GM12878 (cell line): ENCODE measurements at regions not wholly inside any gene's neighbourhood (a gene's known extent, or its start where the extent isn't known, plus 50 kb on each side); places are given as distances from the start of the nearest gene placed in this dataset.

Experiments
- BCL11A ChIP-seq: IDR thresholded peaks from 2 replicates; pipeline ENCODE4 v1.6.1; 2011; ENCODE audit warnings: low read depth, low read length
- CREM ChIP-seq: IDR thresholded peaks from 2 replicates; pipeline ENCODE4 v1.6.1; 2014; ENCODE audit warnings: antibody characterized with exemption, low read depth
- EGR1 ChIP-seq, 2 experiments: IDR thresholded peaks; 1 replicate in 1 of 2; 2 replicates in 1 of 2; pipeline ENCODE4 v1.6.1; 2011 to 2012; ENCODE audit warnings: low read depth in 2 of 2, low read length in 2 of 2, borderline replicate concordance in 1 of 2, mild to moderate bottlenecking in 1 of 2, moderate library complexity in 1 of 2
- ELK1 ChIP-seq: IDR thresholded peaks from 2 replicates; pipeline ENCODE4 v1.6.1; 2012; ENCODE audit warnings: low read depth, low read length, improper control_type of control experiment
- EP300 ChIP-seq, 2 experiments: fragments of 150-350 bp in 1 of 2; IDR thresholded peaks; 2 replicates each; pipeline ENCODE4 v1.6.1; 2011 to 2012; ENCODE audit warnings: low read depth in 2 of 2, low read length in 2 of 2, borderline replicate concordance in 1 of 2, improper control_type of control experiment in 1 of 2, inconsistent platforms in 1 of 2; ENCODE audit not compliant: control insufficient read depth in 1 of 2
- FOXM1 ChIP-seq: IDR thresholded peaks from 2 replicates; pipeline ENCODE4 v1.6.1; 2012; ENCODE audit warnings: low read depth, mild to moderate bottlenecking, inconsistent platforms, low read length, moderate library complexity
- GABPA ChIP-seq: IDR thresholded peaks from 2 replicates; pipeline ENCODE4 v1.6.1; 2014; ENCODE audit warnings: antibody characterized with exemption, low read depth, mild to moderate bottlenecking, inconsistent platforms
- GATAD2B ChIP-seq: fragments of 450-650 bp; conservative IDR thresholded peaks from 2 replicates; pipeline ENCODE4 v1.6.1; 2017; ENCODE audit warnings: low read depth, mild to moderate bottlenecking, moderate library complexity
- JUND ChIP-seq: IDR thresholded peaks from 2 replicates; pipeline ENCODE4 v1.6.1; 2012; ENCODE audit warnings: low read depth, mild to moderate bottlenecking, low read length, improper control_type of control experiment, moderate library complexity
- KAT2A ChIP-seq: conservative IDR thresholded peaks from 2 replicates; pipeline ENCODE4 v1.6.1; 2011; ENCODE audit warnings: low read depth, low read length; ENCODE audit not compliant: control insufficient read depth
- MAX ChIP-seq: IDR thresholded peaks from 2 replicates; pipeline ENCODE4 v1.6.1; 2012; ENCODE audit warnings: low read depth, low read length, improper control_type of control experiment
- NKRF ChIP-seq: fragments of 450-650 bp; conservative IDR thresholded peaks from 2 replicates; pipeline ENCODE4 v1.6.1; 2017; ENCODE audit warnings: mild to moderate bottlenecking, moderate library complexity
- POLR2A ChIP-seq: IDR thresholded peaks from 2 replicates; pipeline ENCODE4 v1.6.1; 2011; ENCODE audit warnings: low read depth, mild to moderate bottlenecking, low read length
- POLR2AphosphoS5 ChIP-seq: IDR thresholded peaks from 2 replicates; pipeline ENCODE4 v1.6.1; 2011; ENCODE audit warnings: mild to moderate bottlenecking, low read length, inconsistent platforms
- POU2F2 ChIP-seq: IDR thresholded peaks from 3 replicates; pipeline ENCODE4 v1.6.1; 2011; ENCODE audit warnings: low read depth, mild to moderate bottlenecking, low read length, borderline replicate concordance
- PRDM15 ChIP-seq: fragments of 450-650 bp; formaldehyde crosslinking; IDR thresholded peaks from 2 replicates; pipeline ENCODE4 v1.4.0; 2020; ENCODE audit warnings: mild to moderate bottlenecking, moderate library complexity
- RBBP5 ChIP-seq: fragments of 200-600 bp; sonication (generic); conservative IDR thresholded peaks from 2 replicates; pipeline ENCODE4 v1.6.1; 2016
- SIN3A ChIP-seq: IDR thresholded peaks from 2 replicates; pipeline ENCODE4 v1.6.1; 2012; ENCODE audit warnings: low read depth, low read length, improper control_type of control experiment
- SKIL ChIP-seq: fragments of 450-650 bp; IDR thresholded peaks from 2 replicates; pipeline ENCODE4 v1.6.1; 2017; ENCODE audit warnings: mild to moderate bottlenecking, low read depth, inconsistent platforms; ENCODE audit not compliant: poor library complexity, severe bottlenecking
- SRF ChIP-seq, 2 experiments: IDR thresholded peaks; 2 replicates each; pipeline ENCODE4 v1.6.1; 2011; ENCODE audit warnings: low read depth in 2 of 2, low read length in 2 of 2, mild to moderate bottlenecking in 1 of 2, moderate library complexity in 1 of 2
- TCF3 ChIP-seq: IDR thresholded peaks from 2 replicates; pipeline ENCODE4 v1.6.1; 2012; ENCODE audit warnings: low read depth, mild to moderate bottlenecking, low read length, borderline replicate concordance; ENCODE audit not compliant: insufficient read depth
- YBX1 ChIP-seq: fragments of 450-650 bp; IDR thresholded peaks from 2 replicates; pipeline ENCODE4 v1.6.1; 2016; ENCODE audit warnings: antibody characterized with exemption

GRCh38 chr3:106176734-106177133 is 307.9 kb upstream of the CBLB start (continued):
- TF ChIP-seq PRDM15 (CRISPR knock-in tag), result no peak
- peak in 1 of 2 experiments; percentile 17; a peak in 1 of 3 replicates for TF ChIP-seq EGR1 (IDR thresholded peaks at IDR 0.05; ENCODE audit: borderline replicate concordance in 1 of 2, low read depth in 2 of 2, low read length in 2 of 2)
- no peak for TF ChIP-seq RBBP5
- TF ChIP-seq GATAD2B, result peak; percentile 55; the same call in 1 of the 2 replicates
- TF ChIP-seq FOXM1, result peak; percentile 85
- TF ChIP-seq YBX1, result no peak
- peak; percentile 74 for TF ChIP-seq CREM
- TF ChIP-seq SKIL, result peak; percentile 60
- TF ChIP-seq JUND, result no peak
- no peak for TF ChIP-seq SRF (IDR thresholded peaks at IDR 0.05; ENCODE audit: low read depth in 2 of 2, low read length in 2 of 2)
- TF ChIP-seq POLR2AphosphoS5, result no peak
- TF ChIP-seq NKRF, result no peak
- no peak for TF ChIP-seq KAT2A
- TF ChIP-seq TCF3, result 0 out of 2 replicates have a peak, but pooled peaks have one; percentile 36
- no peak for TF ChIP-seq ELK1
- no peak for TF ChIP-seq POLR2A
- no peak for TF ChIP-seq SIN3A
- TF ChIP-seq MAX, result no peak
- TF ChIP-seq BCL11A, result peak; percentile 65; the same call in 1 of the 2 replicates
- TF ChIP-seq GABPA, result peak; percentile 49; the same call in 1 of the 2 replicates
- TF ChIP-seq EP300 (IDR thresholded peaks at IDR 0.05; ENCODE audit: borderline replicate concordance in 1 of 2, control insufficient read depth in 1 of 2, low read depth in 2 of 2, low read length in 2 of 2), result peak; percentile 5 to 67; a peak in 1 of 4 replicates
- TF ChIP-seq POU2F2, result 0 out of 3 replicates have a peak, but pooled peaks have one; percentile 29
